Endothelial cell (in vitro differentiated cells): ENCODE measurements at regions not wholly inside any gene's neighbourhood (a gene's known extent, or its start where the extent isn't known, plus 50 kb on each side); places are given as distances from the start of the nearest gene placed in this dataset.

Experiments used
- DNase-seq: peaks from one replicate; pipeline ENCODE4 v3.0.0; 2021; ENCODE audit warnings: low spot score
- H3K27ac Mint-ChIP-seq: one replicate; pipeline ENCODE4 v1.8.0; 2021; ENCODE audit warnings: mixed read lengths, inconsistent platforms; ENCODE audit not compliant: unreplicated experiment
- H3K27me3 Mint-ChIP-seq: one replicate; pipeline ENCODE4 v1.8.0; 2021; ENCODE audit warnings: mild to moderate bottlenecking, moderate library complexity, mixed read lengths, inconsistent platforms; ENCODE audit not compliant: unreplicated experiment
- H3K36me3 Mint-ChIP-seq: one replicate; pipeline ENCODE4 v1.8.0; 2021; ENCODE audit warnings: mild to moderate bottlenecking, low read depth, mixed read lengths, inconsistent platforms; ENCODE audit not compliant: unreplicated experiment
- H3K4me1 Mint-ChIP-seq: one replicate; pipeline ENCODE4 v1.8.0; 2021; ENCODE audit warnings: mild to moderate bottlenecking, mixed read lengths, inconsistent platforms; ENCODE audit not compliant: unreplicated experiment
- H3K4me3 Mint-ChIP-seq: one replicate; pipeline ENCODE4 v1.8.0; 2021; ENCODE audit warnings: mild to moderate bottlenecking, mixed read lengths, inconsistent platforms; ENCODE audit not compliant: unreplicated experiment
- H3K9me3 Mint-ChIP-seq: one replicate; pipeline ENCODE4 v1.8.0; 2021; ENCODE audit warnings: mixed read lengths, inconsistent platforms; ENCODE audit not compliant: unreplicated experiment
- TF ChIP-seq, protein P1 (sequence below): fragments of 200-600 bp; sonication (generic); IDR thresholded peaks from one replicate; pipeline ENCODE4 v1.5.0; 2021; ENCODE audit warnings: antibody characterized with exemption; ENCODE audit not compliant: unreplicated experiment

DNA sequence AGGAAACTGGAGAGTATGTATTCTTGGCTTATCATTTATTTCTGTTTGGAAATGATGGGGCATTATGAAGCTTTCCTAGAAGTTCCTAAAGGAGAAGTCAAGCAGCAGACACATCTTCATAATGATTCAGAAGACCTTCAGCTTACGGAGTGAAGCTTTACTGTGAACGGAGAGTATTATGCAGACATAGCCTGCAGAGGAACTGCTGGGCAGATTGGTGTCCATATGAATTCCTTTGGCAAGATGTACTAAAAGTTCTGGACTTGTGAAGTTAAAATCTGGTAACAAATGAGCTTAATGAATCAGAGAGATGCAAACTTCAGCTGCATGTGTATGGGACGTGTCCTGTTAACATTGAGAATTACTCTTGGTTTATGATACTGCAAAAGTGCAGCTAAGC lies 60.1 kb downstream of the NABP1 start:
- Mint-ChIP-seq H3K4me1 (no peaks in the 10 kb centered on the region), H3K27ac (no peak overlapping the region), H3K27me3 (no peaks in the 10 kb centered on the region), H3K36me3 (peaks cover under 1% of the 10 kb centered on the region), H3K4me3 (no peak overlapping the region), H3K9me3 (no peaks in the 10 kb centered on the region)
- TF ChIP-seq, protein P1, sequence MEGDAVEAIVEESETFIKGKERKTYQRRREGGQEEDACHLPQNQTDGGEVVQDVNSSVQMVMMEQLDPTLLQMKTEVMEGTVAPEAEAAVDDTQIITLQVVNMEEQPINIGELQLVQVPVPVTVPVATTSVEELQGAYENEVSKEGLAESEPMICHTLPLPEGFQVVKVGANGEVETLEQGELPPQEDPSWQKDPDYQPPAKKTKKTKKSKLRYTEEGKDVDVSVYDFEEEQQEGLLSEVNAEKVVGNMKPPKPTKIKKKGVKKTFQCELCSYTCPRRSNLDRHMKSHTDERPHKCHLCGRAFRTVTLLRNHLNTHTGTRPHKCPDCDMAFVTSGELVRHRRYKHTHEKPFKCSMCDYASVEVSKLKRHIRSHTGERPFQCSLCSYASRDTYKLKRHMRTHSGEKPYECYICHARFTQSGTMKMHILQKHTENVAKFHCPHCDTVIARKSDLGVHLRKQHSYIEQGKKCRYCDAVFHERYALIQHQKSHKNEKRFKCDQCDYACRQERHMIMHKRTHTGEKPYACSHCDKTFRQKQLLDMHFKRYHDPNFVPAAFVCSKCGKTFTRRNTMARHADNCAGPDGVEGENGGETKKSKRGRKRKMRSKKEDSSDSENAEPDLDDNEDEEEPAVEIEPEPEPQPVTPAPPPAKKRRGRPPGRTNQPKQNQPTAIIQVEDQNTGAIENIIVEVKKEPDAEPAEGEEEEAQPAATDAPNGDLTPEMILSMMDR = no peak
- no peak for DNase-seq

DNA sequence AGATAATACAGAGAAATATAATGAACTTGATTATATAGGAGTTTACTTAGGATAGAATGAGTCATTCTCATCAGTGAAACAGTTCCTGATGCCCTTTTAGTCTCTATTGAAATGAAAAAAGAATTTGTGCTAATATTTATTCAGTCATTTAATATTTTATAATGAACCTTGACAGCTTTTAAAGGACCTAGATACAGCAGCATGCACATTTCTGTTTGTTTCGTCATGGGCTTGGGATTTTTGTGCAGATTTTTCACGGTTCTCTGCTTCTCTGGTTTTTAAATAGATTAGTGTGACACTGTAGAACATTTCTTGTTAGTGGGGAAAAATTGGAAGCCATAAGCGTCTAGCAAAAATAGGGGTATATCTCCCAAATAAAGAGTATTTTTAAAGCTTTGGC lies 60.7 kb downstream of the NABP1 start:
- Mint-ChIP-seq H3K9me3 (no peaks in the 10 kb centered on the region), H3K27ac (no peak overlapping the region), H3K4me1 (no peaks in the 10 kb centered on the region), H3K27me3 (no peaks in the 10 kb centered on the region), H3K36me3 (peaks cover 4% of the 10 kb centered on the region), H3K4me3 (no peak overlapping the region)
- no peak for DNase-seq
- TF ChIP-seq, protein P1 = no peak

DNA sequence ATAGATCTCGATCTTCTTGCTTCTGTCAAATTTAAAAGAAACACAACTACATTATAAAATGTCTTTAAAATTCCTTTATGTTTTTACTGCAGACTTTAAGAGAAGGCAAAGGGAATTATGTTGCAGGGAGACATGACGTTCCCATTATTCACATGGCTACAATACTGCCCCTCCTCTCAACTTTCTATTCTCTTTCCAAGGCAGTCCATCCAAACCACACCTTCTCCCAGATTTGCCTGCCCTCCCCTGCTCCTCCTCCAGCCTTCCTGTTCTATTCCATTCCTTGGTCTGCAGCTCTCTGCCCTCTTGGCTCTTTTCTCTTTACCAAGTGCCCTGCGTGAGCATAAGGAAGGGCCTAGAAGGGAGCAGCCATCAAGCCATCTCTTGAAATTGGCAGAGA lies 61.3 kb downstream of the NABP1 start:
- Mint-ChIP-seq H3K27me3 (no peaks in the 10 kb centered on the region), H3K9me3 (no peaks in the 10 kb centered on the region), H3K36me3 (peaks cover 4% of the 10 kb centered on the region), H3K27ac (no peak overlapping the region), H3K4me1 (no peaks in the 10 kb centered on the region), H3K4me3 (no peak overlapping the region)
- TF ChIP-seq, protein P1 = no peak
- DNase-seq = no peak

DNA sequence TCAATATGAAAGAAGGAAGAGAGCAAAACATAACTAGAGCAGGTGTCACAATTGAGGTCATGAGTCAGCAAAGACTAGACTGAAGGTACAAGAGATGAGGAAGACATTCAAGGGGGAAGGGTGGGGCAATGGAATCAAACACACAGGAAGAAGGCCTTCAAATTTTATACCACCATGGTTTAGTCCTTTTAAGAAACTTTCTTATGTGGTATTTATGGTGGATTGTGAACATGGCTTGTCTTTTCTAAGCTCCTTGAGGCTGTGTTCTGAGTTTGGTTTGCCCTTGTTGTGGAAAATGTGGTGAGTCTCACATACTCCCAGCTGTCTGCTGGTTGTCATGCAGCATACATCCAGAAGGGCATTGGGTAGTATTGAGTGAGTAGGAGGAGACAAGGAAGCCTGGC lies 62.1 kb downstream of the NABP1 start:
- no peak for DNase-seq
- Mint-ChIP-seq H3K4me3 (no peak overlapping the region), H3K9me3 (no peaks in the 10 kb centered on the region), H3K36me3 (peaks cover 4% of the 10 kb centered on the region), H3K27ac (no peak overlapping the region), H3K4me1 (no peaks in the 10 kb centered on the region), H3K27me3 (no peaks in the 10 kb centered on the region)
- TF ChIP-seq, protein P1 = no peak

DNA sequence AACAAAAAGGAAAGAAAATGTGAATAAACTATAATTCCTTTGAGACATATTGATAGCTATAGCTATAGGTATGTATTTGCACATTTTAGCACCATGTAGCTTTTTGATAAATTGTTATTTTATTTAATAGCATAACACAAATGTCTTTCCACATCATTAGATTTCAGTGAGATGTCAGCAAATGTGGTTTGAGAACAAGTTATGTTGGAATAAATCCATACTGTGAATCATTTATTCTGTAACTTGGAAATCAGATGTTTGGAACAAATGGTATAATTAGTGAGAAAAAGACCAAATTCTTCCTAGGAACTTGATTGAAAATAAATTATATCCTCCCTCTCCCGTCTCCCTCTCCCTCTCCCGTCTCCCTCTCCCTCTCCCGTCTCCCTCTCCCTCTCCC lies 62.8 kb downstream of the NABP1 start:
- TF ChIP-seq, protein P1 = no peak
- H3K4me1 Mint-ChIP-seq = no peaks in the 10 kb centered on the region
- peaks cover 4% of the 10 kb centered on the region for H3K36me3 Mint-ChIP-seq
- no peaks in the 10 kb centered on the region for H3K9me3 Mint-ChIP-seq
- H3K4me3 Mint-ChIP-seq = no peak overlapping the region
- H3K27me3 Mint-ChIP-seq = no peaks in the 10 kb centered on the region
- H3K27ac Mint-ChIP-seq = no peak overlapping the region
- no peak for DNase-seq
